MM.1S (cell line): ENCODE measurements at regions not wholly inside any gene's neighbourhood (a gene's known extent, or its start where the extent isn't known, plus 50 kb on each side); places are given as distances from the start of the nearest gene placed in this dataset.
A peak's percentile ranks its signal among the peaks of the same experiment; 100 is the strongest.

Experiments used
- DNase-seq: peaks from one replicate; pipeline ENCODE4 v3.0.0-alpha.2; 2015
- H2AFZ ChIP-seq: fragments of 300-600 bp; sonication (generic); 2 replicates; pipeline ENCODE4 v1.6.0; 2016; ENCODE audit warnings: antibody characterized with exemption, low read length
- H3F3A ChIP-seq: fragments of 300-600 bp; sonication (generic); 2 replicates; pipeline ENCODE4 v1.6.1; 2016; ENCODE audit warnings: mild to moderate bottlenecking, antibody characterized with exemption, low read length, moderate library complexity, mixed read lengths; ENCODE audit not compliant: insufficient read depth
- H3K27ac ChIP-seq: fragments of 300-600 bp; sonication (generic); 2 replicates; pipeline ENCODE4 v1.5.1; 2016; ENCODE audit warnings: mild to moderate bottlenecking, low read length
- H3K27me3 ChIP-seq: fragments of 300-600 bp; sonication (generic); replicated peaks from 2 replicates; pipeline ENCODE4 v1.6.0; 2016; ENCODE audit warnings: low read length; ENCODE audit not compliant: insufficient read depth
- H3K36me3 ChIP-seq: fragments of 300-600 bp; sonication (generic); replicated peaks from 2 replicates; pipeline ENCODE4 v1.6.1; 2016; ENCODE audit warnings: mild to moderate bottlenecking, low read length, mixed read lengths; ENCODE audit not compliant: insufficient read depth
- H3K4me1 ChIP-seq: fragments of 300-600 bp; sonication (generic); 2 replicates; pipeline ENCODE4 v1.6.1; 2016; ENCODE audit warnings: low read length, mixed read lengths
- H3K4me2 ChIP-seq: fragments of 300-600 bp; sonication (generic); 2 replicates; pipeline ENCODE4 v1.6.0; 2016; ENCODE audit warnings: low read depth, low read length
- H3K4me3 ChIP-seq: fragments of 300-600 bp; sonication (generic); 2 replicates; pipeline ENCODE4 v1.5.1; 2016; ENCODE audit warnings: low read length, mixed read lengths
- H3K79me2 ChIP-seq: fragments of 300-600 bp; sonication (generic); 2 replicates; pipeline ENCODE4 v1.6.1; 2016; ENCODE audit warnings: mixed run types, low read length, mixed read lengths
- H3K9ac ChIP-seq: fragments of 300-600 bp; sonication (generic); 2 replicates; pipeline ENCODE4 v1.6.1; 2016; ENCODE audit warnings: low read length, mixed read lengths
- H3K9me2 ChIP-seq: fragments of 300-600 bp; sonication (generic); replicated peaks from 2 replicates; pipeline ENCODE4 v1.6.1; 2016; ENCODE audit warnings: mild to moderate bottlenecking, low read length, mixed read lengths; ENCODE audit not compliant: insufficient read depth
- H3K9me3 ChIP-seq: fragments of 300-600 bp; sonication (generic); replicated peaks from 2 replicates; pipeline ENCODE4 v1.6.1; 2016; ENCODE audit warnings: mild to moderate bottlenecking, low read length, mixed read lengths; ENCODE audit not compliant: insufficient read depth
- H4K20me1 ChIP-seq: fragments of 300-600 bp; sonication (generic); 2 replicates; pipeline ENCODE4 v1.6.1; 2016; ENCODE audit warnings: mild to moderate bottlenecking, low read length, moderate library complexity, mixed read lengths; ENCODE audit not compliant: insufficient read depth
- CTCF ChIP-seq: fragments of 300-600 bp; sonication (generic); IDR thresholded peaks from 2 replicates; pipeline ENCODE4 v1.5.1; 2016; ENCODE audit warnings: antibody characterized with exemption, low read length, mixed read lengths
- EZH2 ChIP-seq: fragments of 300-600 bp; sonication (generic); optimal IDR thresholded peaks from 2 replicates; pipeline ENCODE3; 2017; ENCODE audit warnings: low read depth, mild to moderate bottlenecking, antibody characterized with exemption, low read length, mixed read lengths
- EZH2phosphoT487 ChIP-seq: fragments of 300-600 bp; sonication (generic); IDR thresholded peaks from 2 replicates; pipeline ENCODE4 v1.6.1; 2018; ENCODE audit warnings: antibody characterized with exemption, low read length

DNA sequence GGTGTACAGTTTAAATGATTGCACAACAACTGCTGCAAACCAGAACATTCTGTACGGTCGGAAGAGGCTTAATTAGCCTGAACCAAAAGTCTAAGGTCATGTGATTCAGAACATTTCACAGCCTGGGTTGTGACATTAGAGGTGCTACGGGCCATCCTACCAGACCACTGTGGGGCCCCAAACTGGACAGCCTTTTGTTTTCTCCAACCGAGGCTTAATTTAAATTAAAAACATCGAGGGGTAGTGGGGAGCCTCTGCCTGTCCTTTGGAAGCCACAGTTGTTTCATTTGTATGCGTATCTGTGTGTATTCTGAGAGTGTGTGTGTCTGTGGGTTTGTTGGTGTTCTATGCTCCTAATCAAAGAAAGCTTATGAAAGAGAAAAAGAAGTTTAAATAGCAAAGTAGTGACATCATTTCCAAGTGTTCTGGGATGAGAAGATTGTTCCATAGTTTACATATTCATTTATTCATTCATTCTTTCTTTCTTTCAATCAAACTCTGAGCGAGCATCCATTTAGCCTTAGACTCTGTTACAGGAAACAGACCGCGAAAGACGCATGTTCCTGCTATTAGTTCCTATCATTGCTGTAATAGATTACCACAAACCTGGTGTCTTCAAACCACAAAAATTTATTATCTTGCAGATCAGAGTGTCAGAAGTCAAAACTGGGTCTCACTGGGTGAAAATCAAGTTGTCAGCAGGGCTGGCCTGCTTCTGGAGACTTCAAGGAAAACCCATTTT is 444.8 kb downstream of the FOXO1 start:
- H4K20me1 ChIP-seq = no peaks in the 10 kb centered on the region
- H3K4me2 ChIP-seq = no peak overlapping the region
- no peaks in the 10 kb centered on the region for H3K79me2 ChIP-seq
- H3K27me3 ChIP-seq = no peaks in the 10 kb centered on the region
- no peaks in the 10 kb centered on the region for H3K9me3 ChIP-seq
- H3K4me1 ChIP-seq = no peaks in the 10 kb centered on the region
- no peak overlapping the region for H2AFZ ChIP-seq
- DNase-seq = peak; percentile 7
- no peaks in the 10 kb centered on the region for H3K9me2 ChIP-seq
- no peak overlapping the region for H3K27ac ChIP-seq
- H3K36me3 ChIP-seq = no peaks in the 10 kb centered on the region
- no peaks in the 10 kb centered on the region for H3F3A ChIP-seq
- TF ChIP-seq CTCF = no peak
- TF ChIP-seq EZH2phosphoT487 = no peak
- TF ChIP-seq EZH2 = no peak
- no peak overlapping the region for H3K9ac ChIP-seq
- no peak overlapping the region for H3K4me3 ChIP-seq

DNA sequence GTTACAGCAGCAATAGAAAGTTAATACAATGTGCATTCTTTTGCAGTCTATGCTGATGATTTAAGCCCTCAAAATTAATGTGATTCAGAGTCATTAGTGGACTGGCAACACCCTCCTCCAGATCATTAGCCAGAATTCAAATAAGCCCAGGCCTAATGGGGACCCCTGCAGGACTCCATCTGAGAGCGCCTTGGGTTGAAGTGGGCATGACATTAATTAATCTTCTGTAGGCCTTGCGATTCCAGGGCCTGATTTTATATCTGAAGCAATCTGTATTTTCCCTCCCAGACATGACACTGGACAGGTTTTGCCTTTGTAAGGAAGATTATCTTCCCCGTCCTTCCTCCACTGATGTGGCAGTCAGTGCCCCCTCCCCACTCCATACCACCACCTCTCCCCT is 442.9 kb downstream of the FOXO1 start:
- no peak overlapping the region for H3K9ac ChIP-seq
- no peak overlapping the region for H3K27ac ChIP-seq
- no peak for DNase-seq
- H3K9me3 ChIP-seq = no peaks in the 10 kb centered on the region
- H3K4me2 ChIP-seq = no peak overlapping the region
- H3K4me3 ChIP-seq = no peak overlapping the region
- no peaks in the 10 kb centered on the region for H3K36me3 ChIP-seq
- H3K4me1 ChIP-seq = no peaks in the 10 kb centered on the region
- no peak overlapping the region for H2AFZ ChIP-seq
- no peaks in the 10 kb centered on the region for H3F3A ChIP-seq
- H3K79me2 ChIP-seq = no peaks in the 10 kb centered on the region
- no peaks in the 10 kb centered on the region for H3K9me2 ChIP-seq
- H4K20me1 ChIP-seq = no peaks in the 10 kb centered on the region
- no peaks in the 10 kb centered on the region for H3K27me3 ChIP-seq
- TF ChIP-seq EZH2phosphoT487 (no peak), EZH2 (no peak), CTCF (no peak)

- no peaks in the 10 kb centered on the region for H3K9me2 ChIP-seq
- H3K27me3 ChIP-seq = no peaks in the 10 kb centered on the region
- H2AFZ ChIP-seq = no peak overlapping the region
- H3K4me2 ChIP-seq = no peak overlapping the region
- no peak overlapping the region for H3K27ac ChIP-seq
- no peak overlapping the region for H3K9ac ChIP-seq
- H3K79me2 ChIP-seq = no peaks in the 10 kb centered on the region
- no peaks in the 10 kb centered on the region for H4K20me1 ChIP-seq
- no peak for TF ChIP-seq EZH2phosphoT487
- no peak for TF ChIP-seq EZH2
- TF ChIP-seq CTCF = no peak
- no peaks in the 10 kb centered on the region for H3K36me3 ChIP-seq
- H3F3A ChIP-seq = no peaks in the 10 kb centered on the region
- H3K4me1 ChIP-seq = no peaks in the 10 kb centered on the region
- H3K9me3 ChIP-seq = no peaks in the 10 kb centered on the region
- no peak for DNase-seq
- no peak overlapping the region for H3K4me3 ChIP-seq
These were observed 437.9 kb downstream of the FOXO1 start for GRCh38 chr13:40228496-40228895.
